ENCODE measurements at regions not wholly inside any gene's neighbourhood (a gene's known extent, or its start where the extent isn't known, plus 50 kb on each side); places are given as distances from the start of the nearest gene placed in this dataset.
A peak's percentile ranks its signal among the peaks of the same experiment; 100 is the strongest.

DNA sequence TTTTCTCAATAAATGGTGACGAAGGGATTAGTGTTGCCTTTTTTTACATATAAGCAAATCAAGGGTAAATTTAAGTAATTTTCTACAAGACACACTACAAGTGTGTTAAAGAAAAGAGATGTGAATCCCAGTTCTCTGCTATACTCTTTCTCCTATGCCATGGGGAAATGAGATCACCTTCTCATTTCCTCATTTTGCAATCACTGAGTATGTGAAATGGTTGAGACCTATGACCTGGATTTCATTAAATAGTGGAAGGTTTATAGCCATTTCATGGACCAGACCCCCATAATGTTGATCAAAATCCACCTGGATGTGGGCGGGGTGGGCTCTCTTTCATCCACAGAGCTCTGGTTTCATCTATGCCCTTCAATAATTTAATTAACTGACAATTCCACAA, 66.9 kb upstream of the SLIT3 start:
- TF ChIP-seq, protein P1, sequence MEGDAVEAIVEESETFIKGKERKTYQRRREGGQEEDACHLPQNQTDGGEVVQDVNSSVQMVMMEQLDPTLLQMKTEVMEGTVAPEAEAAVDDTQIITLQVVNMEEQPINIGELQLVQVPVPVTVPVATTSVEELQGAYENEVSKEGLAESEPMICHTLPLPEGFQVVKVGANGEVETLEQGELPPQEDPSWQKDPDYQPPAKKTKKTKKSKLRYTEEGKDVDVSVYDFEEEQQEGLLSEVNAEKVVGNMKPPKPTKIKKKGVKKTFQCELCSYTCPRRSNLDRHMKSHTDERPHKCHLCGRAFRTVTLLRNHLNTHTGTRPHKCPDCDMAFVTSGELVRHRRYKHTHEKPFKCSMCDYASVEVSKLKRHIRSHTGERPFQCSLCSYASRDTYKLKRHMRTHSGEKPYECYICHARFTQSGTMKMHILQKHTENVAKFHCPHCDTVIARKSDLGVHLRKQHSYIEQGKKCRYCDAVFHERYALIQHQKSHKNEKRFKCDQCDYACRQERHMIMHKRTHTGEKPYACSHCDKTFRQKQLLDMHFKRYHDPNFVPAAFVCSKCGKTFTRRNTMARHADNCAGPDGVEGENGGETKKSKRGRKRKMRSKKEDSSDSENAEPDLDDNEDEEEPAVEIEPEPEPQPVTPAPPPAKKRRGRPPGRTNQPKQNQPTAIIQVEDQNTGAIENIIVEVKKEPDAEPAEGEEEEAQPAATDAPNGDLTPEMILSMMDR (conservative IDR thresholded peaks at IDR 0.05; ENCODE audit: control insufficient read depth, insufficient read depth, low read depth, low read length), result no peak
- DNase-seq (ENCODE audit: low read depth), result peak; percentile 52
- H3K4me3 ChIP-seq (ENCODE audit: control insufficient read depth, low read depth, low read length), result no peak overlapping the region

DNA sequence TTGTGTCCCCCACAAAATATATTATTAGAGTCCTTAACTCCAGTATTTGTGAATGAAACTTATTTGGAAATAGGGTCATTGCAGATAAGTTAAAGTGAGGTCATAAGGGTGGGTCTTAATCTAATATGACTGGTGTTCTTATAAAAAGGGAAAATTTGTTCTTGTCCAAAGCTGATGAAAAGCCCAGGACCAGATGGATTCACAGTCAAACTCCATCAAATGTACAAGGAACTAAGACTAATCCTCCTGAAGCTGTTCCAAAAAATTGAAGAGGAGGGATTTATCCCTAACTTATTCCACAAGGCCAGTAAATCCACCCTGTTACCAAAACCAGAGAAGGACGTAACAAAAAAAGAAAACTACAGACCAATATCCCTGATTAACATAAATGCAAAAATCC, 56.4 kb upstream of the SLIT3 start:
- TF ChIP-seq, protein P1 (conservative IDR thresholded peaks at IDR 0.05; ENCODE audit: control insufficient read depth, insufficient read depth, low read depth, low read length), result no peak
- H3K4me3 ChIP-seq (ENCODE audit: control insufficient read depth, low read depth, low read length), result no peak overlapping the region
- no peak for DNase-seq (ENCODE audit: low read depth)

DNA sequence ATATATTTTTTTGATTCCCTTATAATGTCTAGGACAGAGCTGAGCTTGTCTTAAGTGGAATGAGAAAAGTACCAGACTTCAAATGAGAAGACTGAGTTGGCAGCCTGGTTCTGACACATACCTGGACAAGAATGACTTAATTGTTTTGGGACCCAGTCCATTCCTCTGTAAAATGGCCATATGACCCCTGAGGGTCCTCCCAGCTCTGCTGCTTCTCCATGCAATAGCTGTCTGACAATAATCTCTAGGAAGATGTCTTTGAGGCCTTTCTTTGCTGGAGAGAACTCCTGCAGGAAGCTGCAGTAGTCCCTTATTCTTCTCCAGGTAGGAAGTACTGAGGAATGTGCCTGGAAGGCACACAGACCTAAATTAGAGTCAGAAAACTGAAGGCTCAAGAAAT, 55.9 kb upstream of the SLIT3 start:
- TF ChIP-seq, protein P1 (conservative IDR thresholded peaks at IDR 0.05; ENCODE audit: control insufficient read depth, insufficient read depth, low read depth, low read length), result no peak
- DNase-seq (ENCODE audit: low read depth), result no peak
- no peak overlapping the region for H3K4me3 ChIP-seq (ENCODE audit: control insufficient read depth, low read depth, low read length)

DNA sequence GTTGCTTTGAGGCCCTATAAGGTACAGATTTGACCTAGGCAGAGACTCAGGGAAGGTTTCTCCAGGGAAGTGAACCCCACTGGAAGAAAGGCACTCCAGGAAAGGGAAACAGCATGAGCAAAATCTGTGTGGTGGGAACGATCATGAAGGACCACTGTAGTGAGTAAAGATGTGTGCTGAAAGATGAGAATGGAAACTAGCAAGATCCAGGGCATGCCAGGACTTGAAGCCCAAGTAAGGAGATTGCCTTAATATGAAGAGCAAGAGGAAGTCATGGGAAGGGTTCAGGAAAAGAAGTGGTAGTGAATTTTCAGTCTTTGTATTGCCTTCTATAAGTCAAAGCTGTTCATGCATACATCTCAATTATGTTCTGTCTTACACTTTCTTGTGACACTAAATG, 55.2 kb upstream of the SLIT3 start:
- TF ChIP-seq, protein P1 (conservative IDR thresholded peaks at IDR 0.05; ENCODE audit: control insufficient read depth, insufficient read depth, low read depth, low read length), result no peak
- H3K4me3 ChIP-seq (ENCODE audit: control insufficient read depth, low read depth, low read length), result no peak overlapping the region
- DNase-seq (ENCODE audit: low read depth), result no peak

DNA sequence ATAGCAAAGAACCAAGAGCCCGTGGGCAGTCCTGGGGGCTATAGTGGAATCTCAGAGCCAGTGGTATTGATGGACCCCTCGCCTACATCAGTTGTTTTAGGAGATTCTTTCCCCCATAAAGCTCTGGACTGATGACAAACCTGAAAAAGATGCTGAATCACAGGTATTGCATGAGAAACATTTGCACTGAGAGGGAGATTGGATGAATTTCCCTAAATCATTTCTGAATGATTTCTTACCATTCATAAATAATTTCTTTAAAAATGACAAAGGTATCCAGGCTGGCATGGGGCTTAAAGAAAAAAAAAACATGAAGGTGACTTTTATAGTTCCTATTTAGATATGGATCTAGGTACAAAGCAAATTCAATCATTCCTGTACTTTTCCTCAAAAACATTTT, 54.0 kb upstream of the SLIT3 start:
- TF ChIP-seq, protein P1 (conservative IDR thresholded peaks at IDR 0.05; ENCODE audit: control insufficient read depth, insufficient read depth, low read depth, low read length), result no peak
- DNase-seq (ENCODE audit: low read depth), result no peak
- H3K4me3 ChIP-seq (ENCODE audit: control insufficient read depth, low read depth, low read length), result no peak overlapping the region

DNA sequence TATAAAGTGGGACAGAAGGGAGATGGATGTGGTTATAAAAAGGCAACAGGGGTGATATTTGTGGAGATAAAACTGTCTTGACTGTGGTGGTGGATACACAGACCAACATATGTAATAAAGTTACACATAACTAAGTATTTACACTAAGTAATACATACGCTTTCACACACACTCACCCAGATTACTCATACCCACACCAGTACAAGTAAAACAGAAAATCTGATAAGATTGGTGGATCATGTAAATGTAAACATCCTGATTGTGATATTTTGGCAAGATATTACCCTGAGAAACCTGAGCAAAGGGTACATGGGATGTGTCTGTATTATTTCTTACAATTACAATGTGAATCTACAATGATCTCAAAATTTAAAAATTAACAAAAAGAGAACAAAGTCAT, 53.3 kb upstream of the SLIT3 start:
- DNase-seq (ENCODE audit: low read depth), result peak; percentile 44
- TF ChIP-seq, protein P1 (conservative IDR thresholded peaks at IDR 0.05; ENCODE audit: control insufficient read depth, insufficient read depth, low read depth, low read length), result no peak
- H3K4me3 ChIP-seq (ENCODE audit: control insufficient read depth, low read depth, low read length), result no peak overlapping the region

DNA sequence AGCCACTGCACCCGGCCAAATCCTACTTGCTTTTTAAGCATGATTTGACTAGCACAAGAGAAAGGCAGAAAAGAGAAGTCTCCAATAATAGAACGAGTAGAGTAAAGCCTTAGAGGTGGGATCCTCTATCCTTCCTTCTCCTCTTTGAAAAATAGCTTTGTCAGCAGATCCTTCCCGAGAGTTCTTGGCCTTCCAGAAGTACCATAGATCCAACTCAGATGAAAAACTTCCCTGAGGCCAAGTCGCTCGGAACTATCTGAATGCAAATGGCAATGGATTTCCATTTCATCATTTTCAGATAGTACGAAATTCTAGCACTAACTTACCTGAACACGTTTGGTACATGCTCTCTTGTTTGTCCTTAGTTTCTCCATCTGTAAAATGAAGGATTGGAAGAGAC, 52.0 kb upstream of the SLIT3 start:
- no peak overlapping the region for H3K4me3 ChIP-seq (ENCODE audit: control insufficient read depth, low read depth, low read length)
- no peak for DNase-seq (ENCODE audit: low read depth)
- TF ChIP-seq, protein P1 (conservative IDR thresholded peaks at IDR 0.05; ENCODE audit: control insufficient read depth, insufficient read depth, low read depth, low read length), result no peak
